ENCODE measurements at regions not wholly inside any gene's neighbourhood (a gene's known extent, or its start where the extent isn't known, plus 50 kb on each side); places are given as distances from the start of the nearest gene placed in this dataset.

- no TSS peak for BruUV-seq (replicated peaks)
- CTCF ChIA-PET = interaction anchor here (1.0 to 1.4 kb wide), 2 partner anchors 13 to 26 kb away, joined by 3 read pairs; no protein-coding TSS in a partner anchor
- intact Hi-C loops (cut with micrococcal nuclease; ENCODE audit: unreplicated experiment) = no loop called here
- TF ChIP-seq MEF2A (IDR thresholded peaks at IDR 0.05; ENCODE audit: insufficient read depth, low read depth, low read length) = no peak
- no peak for TF ChIP-seq ZNF592 (IDR thresholded peaks at IDR 0.05)
- no peak for TF ChIP-seq CHD2 (IDR thresholded peaks at IDR 0.05; ENCODE audit: borderline replicate concordance, low read depth, low read length)
- no peak for TF ChIP-seq E2F8 (IDR thresholded peaks at IDR 0.05; ENCODE audit: low read depth, partially characterized antibody)
- no peak for TF ChIP-seq SKIL (IDR thresholded peaks at IDR 0.05; ENCODE audit: low read depth, poor library complexity, severe bottlenecking)
- TF ChIP-seq POLR2AphosphoS5 (IDR thresholded peaks at IDR 0.05; ENCODE audit: low read length) = no peak
- TF ChIP-seq TBL1XR1 (IDR thresholded peaks at IDR 0.05; ENCODE audit: low read depth, low read length) = no peak
- TF ChIP-seq CTCF (IDR thresholded peaks at IDR 0.05 in 2 of 3, conservative IDR thresholded peaks at IDR 0.05 in 1 of 3; ENCODE audit: control insufficient read depth in 2 of 3, extremely low read depth in 1 of 3, insufficient read depth in 1 of 3, low read depth in 3 of 3, low read length in 3 of 3) = no peak
- TF ChIP-seq RFX5 (IDR thresholded peaks at IDR 0.05; ENCODE audit: low read depth, low read length) = no peak
- no peak for TF ChIP-seq MEF2B (IDR thresholded peaks at IDR 0.05; ENCODE audit: partially characterized antibody, poor library complexity, severe bottlenecking)
- no peak for TF ChIP-seq TCF12 (IDR thresholded peaks at IDR 0.05; ENCODE audit: low read depth, low read length)
- no peak for TF ChIP-seq POLR2AphosphoS2 (IDR thresholded peaks at IDR 0.05; ENCODE audit: low read depth, low read length)
- TF ChIP-seq FOXK2 (IDR thresholded peaks at IDR 0.05) = no peak
- TF ChIP-seq ZNF622 (IDR thresholded peaks at IDR 0.05) = no peak
Measured at GRCh38 chr6:146989860-146990259, 214.4 kb upstream of the STXBP5 start.

More at GRCh38 chr6:146989860-146990259, 214.4 kb upstream of the STXBP5 start:
- RAD21 ChIA-PET (ENCODE audit: unreplicated experiment) = no interaction called here
- no peaks in the 10 kb centered on the region for H3K9me3 ChIP-seq (replicated peaks; ENCODE audit: control insufficient read depth, insufficient read depth, low read length)
- no peak overlapping the region for H3K4me3 ChIP-seq
- FAIRE-seq (no peak), ATAC-seq (no peak), DNase-seq (ENCODE audit: low read depth, low spot score) (no peak)
- H3K9ac ChIP-seq (ENCODE audit: control insufficient read depth, insufficient read depth, low read length) = no peak overlapping the region
- H3K4me2 ChIP-seq (ENCODE audit: control insufficient read depth, insufficient read depth) = no peak overlapping the region
- no peak overlapping the region for H2AFZ ChIP-seq (ENCODE audit: control insufficient read depth, low read depth, low read length)
- H4K20me1 ChIP-seq (ENCODE audit: control insufficient read depth, insufficient read depth) = no peaks in the 10 kb centered on the region
- H3K27ac ChIP-seq (ENCODE audit: control insufficient read depth, insufficient read depth) = no peak overlapping the region
- POLR2A ChIA-PET = no interaction called here
- H3K27me3 ChIP-seq (replicated peaks in 1 of 2; ENCODE audit: control insufficient read depth in 2 of 2, insufficient read depth in 2 of 2, low read length in 1 of 2) = no peaks in the 10 kb centered on the region
- H3K36me3 ChIP-seq (ENCODE audit: control insufficient read depth in 2 of 2, insufficient read depth in 2 of 2, low read length in 1 of 2) = no peaks in the 10 kb centered on the region
- in situ Hi-C loops (cut with MboI) = no loop called here
- SMC1A ChIA-PET (ENCODE audit: uncharacterized antibody, unreplicated experiment) = no interaction called here
- WGBS (ENCODE audit: insufficient coverage, insufficient replicate concordance, low lambda C conversion rate, missing lambda C conversion rate) = 24% methylated on average over 4 of the region's 4 CpGs
- H3K79me2 ChIP-seq (ENCODE audit: control insufficient read depth, insufficient read depth, low read length) = no peaks in the 10 kb centered on the region
- no peaks in the 10 kb centered on the region for H3K4me1 ChIP-seq (ENCODE audit: control insufficient read depth, insufficient read depth, low read length)

Data from GM12878 (cell line).